ENCODE measurements at regions not wholly inside any gene's neighbourhood (a gene's known extent, or its start where the extent isn't known, plus 50 kb on each side); places are given as distances from the start of the nearest gene placed in this dataset.
A peak's percentile ranks its signal among the peaks of the same experiment; 100 is the strongest.

GRCh38 chr18:72470391-72470790 is 73.8 kb downstream of the CBLN2 start:
- no peak for DNase-seq

DNA sequence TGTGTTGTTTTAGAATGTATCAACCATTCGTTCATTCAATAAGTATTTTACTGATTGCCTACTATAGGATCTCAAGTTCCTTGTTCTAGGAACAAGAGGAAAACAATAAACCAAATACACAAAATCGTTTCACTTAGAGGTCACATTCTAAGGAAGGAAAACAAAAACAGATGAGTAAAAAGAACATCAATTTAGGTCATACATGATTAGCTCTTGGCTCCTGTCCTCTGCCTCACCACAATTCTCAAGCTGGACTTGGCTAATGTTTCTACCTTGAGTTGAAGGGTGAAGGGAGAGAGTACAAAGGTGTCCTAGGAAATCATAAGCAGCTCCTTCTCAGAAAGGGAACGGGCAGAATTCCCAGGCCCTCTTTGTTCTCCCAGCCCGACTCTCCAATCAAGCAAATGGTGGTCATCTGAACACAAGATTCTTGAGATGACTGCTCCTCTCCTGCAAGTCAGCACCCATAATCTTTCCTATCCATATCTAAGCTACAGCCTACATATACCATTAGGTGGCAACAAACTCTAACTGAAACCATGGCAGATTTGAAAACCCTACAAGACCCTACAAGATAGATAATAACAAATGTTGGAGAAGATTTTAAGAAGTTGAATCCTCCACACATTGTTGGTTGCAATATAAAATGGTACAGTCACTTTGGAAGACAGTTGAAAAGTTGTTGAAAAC is 76.0 kb downstream of the CBLN2 start:
- no peak for DNase-seq

DNA sequence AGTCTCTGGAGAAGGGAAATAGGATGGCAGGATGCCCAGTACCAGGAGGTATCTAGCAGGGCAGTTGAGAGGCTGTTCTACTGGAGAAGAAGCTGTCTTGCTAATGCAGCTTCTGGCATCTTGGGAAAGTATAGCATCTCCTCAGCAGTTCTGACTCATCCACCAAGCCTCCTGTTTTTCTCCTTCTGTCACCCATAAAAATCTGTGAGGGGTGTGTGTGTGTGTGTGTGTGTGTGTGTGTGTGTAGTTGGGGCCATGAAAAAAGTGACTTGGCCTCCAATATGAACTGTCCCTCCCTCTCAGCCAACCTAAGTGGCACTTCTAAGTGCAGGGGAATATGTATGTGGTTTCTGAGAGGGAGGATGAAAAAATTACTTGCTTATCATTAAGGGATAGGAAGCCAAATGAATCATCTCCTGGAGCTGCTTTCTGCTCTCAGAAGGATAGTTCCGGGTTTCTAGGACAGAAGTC is 83.9 kb downstream of the CBLN2 start:
- DNase-seq = no peak

GRCh38 chr18:72458271-72458670 is 85.9 kb downstream of the CBLN2 start:
- no peak for DNase-seq

DNA sequence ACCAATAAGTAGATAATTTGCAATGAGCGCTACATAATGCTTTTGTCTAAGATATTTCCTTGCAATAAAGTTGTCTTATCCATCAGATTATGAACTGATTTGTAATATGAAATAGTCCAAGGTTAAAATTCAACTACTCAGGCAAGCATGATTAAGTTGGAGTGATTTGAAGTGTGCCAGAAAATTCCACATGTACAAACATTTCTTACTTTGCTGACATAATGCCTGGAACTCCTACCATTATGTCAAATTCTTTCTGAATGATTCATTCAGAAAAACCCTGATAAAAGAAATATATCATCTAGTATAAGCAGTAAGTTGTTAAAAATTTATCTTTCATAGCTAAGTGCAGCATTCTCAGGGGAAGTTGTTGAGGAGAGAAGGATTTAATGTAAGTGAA is 87.3 kb downstream of the CBLN2 start:
- DNase-seq = no peak

- DNase-seq = no peak
Observed at GRCh38 chr18:72452328-72452727, 91.8 kb downstream of the CBLN2 start.

DNA sequence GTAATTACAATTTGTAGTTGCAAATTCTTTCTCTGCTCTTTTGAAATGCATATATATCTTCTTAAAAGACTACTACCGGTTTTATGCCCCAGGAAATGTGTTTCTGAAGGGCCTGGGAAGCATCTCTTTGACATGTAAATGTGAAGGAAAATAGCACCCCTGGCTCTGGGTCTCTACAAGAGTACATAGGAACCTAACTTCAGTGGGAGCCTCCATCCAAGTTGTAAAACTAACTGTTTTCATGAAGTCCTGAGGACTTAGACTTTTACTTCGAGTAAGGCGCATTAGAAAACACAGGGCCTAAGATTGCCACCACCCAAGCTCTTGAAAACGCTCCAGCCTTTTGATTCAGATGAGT is 99.4 kb downstream of the CBLN2 start:
- no peak for DNase-seq

DNA sequence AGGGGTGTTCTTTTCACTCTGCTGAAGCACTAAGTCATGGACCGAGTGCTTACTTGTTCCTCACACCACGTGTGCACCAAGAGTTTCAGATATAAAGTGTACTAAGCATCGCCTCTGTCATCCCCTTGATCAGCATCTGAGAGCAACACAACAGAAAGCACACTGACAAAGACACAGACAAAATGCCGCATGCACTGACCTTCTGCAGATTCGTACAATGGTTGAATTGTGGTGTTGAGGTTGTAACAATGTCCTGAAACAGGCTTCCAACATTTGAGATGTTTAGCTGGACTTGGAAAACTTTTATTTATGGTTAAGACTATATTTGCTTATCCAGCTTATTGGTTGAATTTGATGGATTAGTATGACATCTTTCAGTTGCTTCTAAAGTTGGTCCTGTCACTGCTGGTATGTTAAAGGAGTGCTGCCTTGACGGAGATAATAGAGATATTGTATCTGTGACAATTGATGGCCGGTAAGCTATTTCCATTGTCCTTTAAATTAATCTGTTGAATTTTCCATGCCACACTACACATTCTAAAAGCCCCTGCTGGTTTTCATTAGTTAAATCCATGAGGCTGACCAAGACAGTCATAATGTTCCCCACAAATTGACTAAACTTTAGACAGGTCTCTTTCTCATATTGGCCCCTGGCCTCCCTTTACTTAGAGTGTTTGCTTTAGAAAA is 99.9 kb downstream of the CBLN2 start:
- no peak for DNase-seq

DNA sequence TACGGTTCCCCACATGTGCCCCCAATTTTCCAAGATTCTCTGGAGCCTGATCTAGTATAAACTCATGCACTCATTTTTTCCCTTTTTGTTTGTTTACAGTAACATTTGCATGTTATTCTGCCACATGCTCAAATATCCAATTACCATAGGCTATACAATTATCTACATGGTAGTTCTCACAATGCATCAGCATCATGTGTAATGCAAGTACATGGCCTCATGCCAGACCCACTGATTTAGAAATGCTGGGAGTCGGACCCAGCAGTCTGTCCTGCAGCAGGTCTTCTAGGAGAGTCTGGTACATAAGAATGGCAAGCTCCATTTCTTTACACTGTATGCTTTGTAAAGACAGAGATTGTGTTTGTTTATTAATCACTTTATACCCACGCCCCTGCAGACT is 107.7 kb downstream of the CBLN2 start:
- DNase-seq = peak; percentile 39 to 74

DNA sequence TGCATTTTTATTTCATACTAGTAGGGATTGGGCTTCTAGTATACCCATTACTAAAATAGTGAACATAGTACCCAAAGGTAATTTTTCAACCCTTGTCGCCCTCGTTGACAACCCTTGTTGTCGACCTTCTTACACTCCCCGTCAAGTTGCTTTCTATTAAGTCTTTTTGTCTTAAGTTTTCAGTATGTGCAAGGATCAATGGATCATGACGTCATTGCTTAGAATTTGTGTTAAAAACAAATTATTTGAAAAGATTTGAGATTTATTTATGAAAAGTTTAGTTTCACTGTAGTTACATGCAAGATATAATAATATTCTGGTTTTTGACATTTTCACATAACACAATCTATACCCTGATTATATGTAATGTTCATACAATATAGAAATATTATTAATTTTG is 110.4 kb downstream of the CBLN2 start:
- DNase-seq = no peak

DNA sequence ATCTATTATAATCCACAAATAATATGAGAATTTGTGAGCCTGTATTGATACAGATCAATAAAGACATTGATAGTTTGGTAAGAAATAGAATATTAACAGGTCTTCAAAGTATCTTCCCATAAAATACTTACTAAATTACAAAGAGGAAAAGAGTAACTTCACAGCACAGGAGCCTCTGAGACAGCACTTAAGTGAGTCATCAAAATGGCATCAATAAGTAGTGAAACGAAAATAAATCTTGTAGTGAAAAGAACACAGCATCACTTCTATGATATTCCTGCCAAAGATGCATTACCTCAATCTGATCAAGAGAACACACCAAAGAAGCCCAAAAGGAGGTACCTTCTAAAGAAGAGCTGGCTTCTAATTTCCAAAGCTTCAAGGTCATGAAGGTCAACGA is 116.4 kb downstream of the CBLN2 start:
- no peak for DNase-seq

DNA sequence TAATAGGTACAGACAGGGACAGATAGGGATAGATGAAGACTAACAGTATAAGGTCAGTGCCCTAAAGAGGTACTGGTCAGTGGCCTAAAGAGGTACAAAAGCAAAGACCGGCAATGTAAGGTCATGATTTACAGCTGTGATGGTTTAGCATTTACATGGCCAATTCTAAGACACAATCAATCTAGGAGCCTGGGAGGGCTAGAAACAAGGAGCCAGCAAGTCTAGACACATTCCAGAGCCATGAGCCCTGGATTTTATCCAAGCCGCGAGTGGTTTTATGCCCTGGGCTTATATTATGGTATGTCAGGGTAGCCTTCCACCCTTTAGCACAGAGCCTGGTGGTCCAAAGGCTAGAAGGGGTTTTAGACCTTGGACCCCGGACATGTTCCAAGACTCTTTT is 124.2 kb downstream of the CBLN2 start:
- DNase-seq = no peak

- DNase-seq = no peak
Observed at GRCh38 chr18:72412927-72413326, 131.2 kb downstream of the CBLN2 start.

GRCh38 chr18:72411261-72411660 is 132.9 kb downstream of the CBLN2 start:
- no peak for DNase-seq

- DNase-seq = no peak
Observed at GRCh38 chr18:72410399-72410798, 133.7 kb downstream of the CBLN2 start.

- no peak for DNase-seq
Observed at GRCh38 chr18:72409903-72410302, 134.2 kb downstream of the CBLN2 start.

DNA sequence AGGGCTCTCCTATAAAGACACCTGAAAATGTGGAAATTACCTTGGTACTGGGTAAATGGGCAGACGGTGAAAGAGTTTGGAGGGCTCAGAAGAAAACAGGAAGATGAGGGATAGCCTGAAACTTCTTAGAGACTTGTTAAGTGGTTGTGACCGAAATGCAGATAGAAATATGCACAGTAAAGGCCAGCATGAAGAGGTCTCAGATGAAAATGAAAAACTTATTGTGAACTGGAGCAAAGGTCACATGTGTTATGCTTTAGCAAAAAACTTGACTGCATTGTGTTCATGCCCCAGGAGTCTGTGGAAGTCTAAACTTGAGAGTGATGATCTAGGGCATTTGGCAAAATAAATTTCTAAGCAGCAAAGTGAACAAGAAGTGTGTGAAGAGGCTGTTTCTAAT is 137.1 kb downstream of the CBLN2 start:
- DNase-seq = no peak

DNA sequence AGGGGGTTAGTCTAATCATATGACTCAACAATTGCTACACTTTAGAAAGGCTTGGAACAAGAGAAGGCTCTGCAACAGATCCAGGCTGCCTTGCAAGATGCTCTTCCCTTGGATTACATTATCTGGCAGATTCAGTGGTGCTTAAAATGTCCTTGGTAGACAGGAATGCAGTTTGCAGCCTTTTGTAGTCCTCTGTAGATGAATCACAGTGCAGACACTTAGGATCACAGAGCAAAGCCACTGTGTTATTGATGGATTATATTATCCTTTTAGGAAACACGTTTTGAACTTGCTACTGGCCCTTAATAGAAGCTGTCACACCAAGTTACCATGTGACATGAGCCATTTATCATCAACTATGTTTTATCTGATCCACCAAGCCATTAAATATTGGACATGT is 152.2 kb downstream of the CBLN2 start:
- no peak for DNase-seq

DNA sequence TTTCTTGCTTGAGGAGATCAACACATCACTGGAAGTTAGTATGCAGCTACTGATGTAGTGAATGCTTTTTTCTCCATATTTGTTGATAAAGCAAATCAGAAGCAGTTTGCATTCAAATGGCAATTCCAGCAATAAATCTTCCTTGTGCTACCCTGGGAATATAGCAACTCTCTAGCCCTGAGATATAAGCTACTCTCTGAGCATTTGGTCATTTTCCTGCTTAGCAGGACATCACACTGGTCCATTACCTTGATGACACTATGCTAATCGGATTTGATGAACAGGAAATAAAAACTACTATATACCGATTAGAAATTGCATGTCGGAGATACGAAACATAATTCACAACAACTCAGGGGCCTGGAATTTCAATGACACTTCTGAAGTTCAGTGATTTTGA is 152.7 kb downstream of the CBLN2 start:
- no peak for DNase-seq

DNA sequence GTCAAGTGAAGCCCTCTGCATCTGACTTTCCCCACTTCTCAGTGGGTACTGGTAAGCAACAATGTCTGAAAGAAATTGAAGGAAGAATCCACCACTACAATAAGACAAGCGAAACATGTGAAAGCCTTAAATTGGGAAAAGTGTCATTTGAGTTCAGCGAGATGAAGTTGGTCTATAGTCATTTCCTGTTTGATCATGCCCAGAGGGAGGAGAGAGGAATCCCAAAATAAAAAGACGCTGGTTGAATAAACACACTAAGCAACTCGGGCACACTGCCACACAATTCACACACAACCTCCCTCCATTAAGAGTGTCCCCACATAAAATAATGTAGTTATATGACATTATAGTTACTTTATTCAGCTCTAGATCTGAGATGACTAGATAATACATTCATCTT is 166.1 kb downstream of the CBLN2 start:
- DNase-seq = no peak

DNA sequence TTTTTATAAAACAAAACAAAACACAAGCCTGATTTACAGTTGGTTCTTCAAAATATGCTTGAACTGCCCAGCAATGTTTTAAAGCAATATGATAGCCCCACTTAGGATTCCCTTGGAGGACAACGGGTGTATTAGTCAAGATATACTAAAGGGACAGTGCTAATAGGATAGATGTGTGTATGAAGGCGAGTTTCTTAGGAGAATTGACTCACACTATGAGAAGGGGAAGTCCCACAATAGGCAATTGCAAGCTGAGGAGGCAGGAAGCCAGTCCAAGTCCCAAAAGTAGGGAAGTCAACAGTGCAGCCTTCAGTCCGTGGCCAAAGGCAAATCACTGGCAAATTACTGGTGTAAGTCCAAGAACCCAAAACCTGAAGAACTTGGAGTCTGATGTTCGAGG is 167.9 kb downstream of the CBLN2 start:
- DNase-seq = no peak

- no peak for DNase-seq
Observed at GRCh38 chr18:72375618-72376017, 168.5 kb downstream of the CBLN2 start.

GRCh38 chr18:72372076-72372475 is 172.1 kb downstream of the CBLN2 start:
- no peak for DNase-seq

GRCh38 chr18:72368308-72368707 is 175.8 kb downstream of the CBLN2 start:
- DNase-seq = no peak

DNA sequence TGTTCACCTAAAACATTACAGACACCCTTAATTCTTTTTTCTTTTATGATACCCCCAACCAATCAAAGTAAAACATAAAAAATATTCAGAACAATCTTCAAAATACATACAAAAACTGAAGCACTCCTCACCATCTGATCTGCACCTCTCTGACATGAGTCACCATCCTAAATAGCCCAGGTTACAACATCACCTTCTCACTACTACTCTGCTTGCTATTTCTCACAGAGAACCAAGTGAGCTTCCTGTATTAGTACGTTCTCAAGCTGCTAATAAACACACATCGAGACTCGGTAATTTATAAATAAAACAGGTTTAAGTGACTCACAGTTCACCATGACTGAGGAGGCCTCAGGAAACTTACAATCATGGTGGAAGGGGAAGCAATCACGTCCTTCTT is 183.5 kb downstream of the CBLN2 start:
- no peak for DNase-seq

Measured in NCI-H2081 (cell line).